GM21390 (cell line): ENCODE measurements at regions not wholly inside any gene's neighbourhood (a gene's known extent, or its start where the extent isn't known, plus 50 kb on each side); places are given as distances from the start of the nearest gene placed in this dataset.
"Not testable (repeated sequence)": the region's sequence is repeated elsewhere in the genome, so short reads cannot be mapped to it uniquely, and the experiment has no call there.

Experiments
- ATAC-seq: cut with Tn5 transposase; IDR thresholded peaks from one replicate; pipeline ENCODE4 v1.9.1; 2021; ENCODE audit not compliant: unreplicated experiment

GRCh38 chr9:72471096-72471495 is 50.3 kb upstream of the TMC1 start:
- no peak for ATAC-seq

GRCh38 chr9:72467766-72468738 is 53.4 kb upstream of the TMC1 start:
- ATAC-seq, result no peak

- ATAC-seq, result no peak
Observed at GRCh38 chr9:72465593-72465984, 55.8 kb upstream of the TMC1 start.

- peak; percentile 56 for ATAC-seq
Observed at GRCh38 chr9:72464857-72465592, 56.4 kb upstream of the TMC1 start.

DNA sequence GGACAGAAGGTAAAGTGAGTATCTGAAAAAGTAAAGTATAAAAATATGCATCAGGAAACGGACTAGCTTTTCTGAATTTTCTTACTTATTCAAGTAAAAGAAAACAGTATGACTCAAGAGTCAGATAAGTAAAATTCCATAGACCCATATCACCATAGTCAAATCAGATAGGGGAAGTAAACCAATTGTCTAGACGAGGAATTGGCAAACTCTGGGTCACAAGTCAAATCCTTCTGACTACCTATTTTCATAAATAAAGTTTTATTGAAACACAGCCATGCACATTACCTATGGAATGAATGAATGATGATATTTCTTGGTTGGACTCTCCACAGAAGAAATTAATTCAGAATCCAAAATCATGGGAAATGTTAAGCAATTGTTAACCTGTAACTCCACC is 59.1 kb upstream of the TMC1 start:
- ATAC-seq, result no peak

DNA sequence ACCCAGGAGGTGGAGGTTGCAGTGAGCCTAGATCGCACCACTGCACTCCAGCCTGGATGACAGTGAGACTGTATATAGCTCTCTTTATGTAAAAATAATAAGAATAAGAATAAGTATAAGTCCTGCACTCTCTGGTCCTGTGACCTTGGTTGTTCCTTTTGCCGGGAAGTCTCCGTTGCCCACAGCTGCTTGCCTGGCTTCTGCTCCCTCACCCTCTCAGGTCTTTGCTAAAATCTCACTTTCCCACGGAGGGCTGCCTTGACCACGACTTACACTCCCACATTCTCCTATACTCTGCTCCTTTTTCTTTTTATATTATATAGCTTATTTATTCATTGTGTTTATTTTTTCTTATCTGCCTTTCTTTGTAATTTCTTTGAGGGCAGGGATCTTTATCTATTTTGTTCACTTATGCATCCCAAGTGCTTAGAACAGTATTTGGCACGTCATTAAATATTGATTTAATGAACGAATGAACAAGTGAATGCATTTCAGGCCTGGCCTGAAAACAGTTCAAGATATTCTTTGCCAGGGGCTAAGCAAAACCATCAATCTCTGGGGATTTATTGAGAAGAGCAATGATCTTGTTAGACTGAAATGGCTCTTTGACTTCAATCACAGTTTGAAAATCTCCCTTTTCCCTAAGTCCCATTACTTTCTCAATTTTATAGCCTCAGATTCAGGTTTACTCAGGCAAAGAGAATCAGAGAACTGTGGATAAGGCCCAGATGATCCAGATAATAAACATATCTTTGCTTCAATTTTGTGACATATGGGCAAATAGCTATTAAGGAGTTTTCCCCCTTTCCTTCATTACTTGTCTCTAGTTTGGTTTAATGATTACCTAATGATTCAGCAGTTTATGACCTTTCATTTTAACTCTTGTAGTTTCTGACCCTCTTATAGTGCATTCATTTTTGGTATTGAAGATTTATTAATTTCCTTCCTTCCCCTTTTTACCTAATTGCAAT is 60.8 kb upstream of the TMC1 start:
- no peak for ATAC-seq

GRCh38 chr9:72459308-72459707 is 62.1 kb upstream of the TMC1 start:
- no peak for ATAC-seq

DNA sequence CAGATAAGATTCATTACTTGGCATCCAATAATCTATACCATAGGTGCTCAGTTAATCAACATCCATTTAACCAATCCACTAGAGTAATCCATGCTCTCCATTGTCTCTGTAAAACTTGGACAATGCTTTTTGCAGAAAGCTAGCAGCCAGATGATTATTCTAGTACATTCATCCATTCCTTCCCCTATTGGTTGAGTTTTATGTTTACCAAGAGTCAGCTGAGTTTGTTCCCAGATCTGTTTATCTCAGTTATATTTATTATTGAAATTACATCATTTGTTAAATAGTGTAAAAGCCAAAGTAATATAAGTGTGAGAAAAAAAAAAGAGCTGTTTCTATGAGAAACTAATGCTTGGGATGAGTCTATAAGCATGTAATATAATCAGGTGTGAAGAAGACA is 63.3 kb upstream of the TMC1 start:
- ATAC-seq, result no peak

GRCh38 chr9:72457366-72457765 is 64.0 kb upstream of the TMC1 start:
- ATAC-seq, result no peak

DNA sequence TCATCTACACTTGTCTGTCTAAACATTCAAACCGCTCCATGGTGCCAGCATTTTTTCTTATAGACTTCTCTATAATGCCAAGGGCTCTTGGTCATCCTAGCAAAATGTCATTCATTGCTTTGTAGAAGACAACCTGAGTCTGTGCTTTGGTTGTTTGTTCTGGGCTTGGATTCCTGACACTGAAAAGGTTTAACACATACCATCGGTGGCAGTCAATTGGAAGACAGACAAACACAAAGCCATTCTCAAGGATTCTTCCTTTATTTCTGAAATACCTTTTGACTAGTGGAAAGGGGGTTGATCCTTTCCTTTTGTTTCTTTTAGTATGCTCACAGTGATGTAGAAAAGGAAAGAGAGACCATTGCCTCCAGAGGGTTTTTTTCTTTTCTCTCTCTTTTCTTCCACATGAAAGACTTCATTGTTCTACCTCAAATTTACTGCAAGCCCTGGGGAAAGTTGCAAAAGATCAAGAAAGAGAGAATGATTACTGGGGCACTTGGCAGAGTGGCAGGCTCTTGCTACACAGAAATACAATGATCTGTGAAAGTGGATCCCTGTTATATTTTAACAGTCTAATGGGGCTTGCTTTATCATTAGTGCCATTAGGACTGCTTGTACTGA is 66.4 kb upstream of the TMC1 start:
- ATAC-seq, result no peak

GRCh38 chr9:72453797-72454196 is 67.6 kb upstream of the TMC1 start:
- no peak for ATAC-seq

- ATAC-seq, result not testable (repeated sequence)
Observed at GRCh38 chr9:72446241-72446640, 75.2 kb upstream of the TMC1 start.

DNA sequence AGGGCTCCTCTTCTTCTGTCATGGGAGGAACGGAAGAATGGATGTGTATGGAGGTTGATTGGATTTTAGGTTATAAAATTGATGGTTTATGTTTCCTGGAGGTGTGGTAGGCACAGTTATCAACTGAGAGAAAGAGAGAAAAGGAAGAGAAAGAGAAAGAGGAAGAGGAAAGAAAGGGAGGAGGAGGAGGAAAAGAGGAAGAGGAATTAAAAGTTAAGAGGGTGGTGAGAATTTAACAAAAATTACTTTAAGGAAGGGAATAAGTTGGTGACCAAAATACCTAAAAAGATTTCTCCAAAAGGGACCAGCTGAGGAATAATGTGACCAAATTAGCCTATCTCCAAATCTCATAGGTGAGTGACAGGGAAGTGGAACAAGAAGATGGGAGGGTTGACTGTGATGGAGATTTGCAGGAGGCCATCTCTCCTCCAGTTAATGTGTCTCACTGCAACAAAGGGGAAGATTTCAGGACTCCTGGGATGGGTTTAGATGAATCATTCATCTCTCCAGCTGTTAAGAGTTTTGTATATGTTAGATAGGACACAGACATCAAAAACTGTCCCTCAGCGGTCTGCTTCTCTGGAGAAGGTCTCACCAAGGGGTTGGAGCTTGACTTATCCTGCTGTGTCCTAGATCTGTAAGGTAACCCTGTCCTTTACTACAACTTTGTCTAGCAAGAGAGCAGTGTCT is 76.0 kb upstream of the TMC1 start:
- no peak for ATAC-seq

DNA sequence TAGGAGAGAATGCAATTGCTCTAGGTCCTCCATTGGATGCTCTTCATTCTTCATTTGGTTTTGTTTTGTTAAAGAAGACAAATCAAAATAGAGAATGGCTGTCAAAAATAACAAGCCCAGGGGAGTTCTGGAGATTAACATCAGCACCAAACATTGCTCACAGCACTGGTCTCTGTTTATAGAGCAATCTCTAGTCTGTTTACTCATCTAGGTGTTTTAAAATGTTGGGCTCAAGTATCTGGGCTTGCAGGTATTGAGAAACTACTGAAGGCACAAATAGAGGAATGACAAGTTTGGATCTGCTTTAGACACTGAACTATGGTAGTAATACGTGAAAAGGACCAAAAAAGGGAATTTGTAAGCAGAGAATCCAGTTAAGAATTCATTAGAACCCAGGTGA is 77.0 kb upstream of the TMC1 start:
- no peak for ATAC-seq

- peak; percentile 92 for ATAC-seq
Observed at GRCh38 chr9:72443855-72444254, 77.6 kb upstream of the TMC1 start.

DNA sequence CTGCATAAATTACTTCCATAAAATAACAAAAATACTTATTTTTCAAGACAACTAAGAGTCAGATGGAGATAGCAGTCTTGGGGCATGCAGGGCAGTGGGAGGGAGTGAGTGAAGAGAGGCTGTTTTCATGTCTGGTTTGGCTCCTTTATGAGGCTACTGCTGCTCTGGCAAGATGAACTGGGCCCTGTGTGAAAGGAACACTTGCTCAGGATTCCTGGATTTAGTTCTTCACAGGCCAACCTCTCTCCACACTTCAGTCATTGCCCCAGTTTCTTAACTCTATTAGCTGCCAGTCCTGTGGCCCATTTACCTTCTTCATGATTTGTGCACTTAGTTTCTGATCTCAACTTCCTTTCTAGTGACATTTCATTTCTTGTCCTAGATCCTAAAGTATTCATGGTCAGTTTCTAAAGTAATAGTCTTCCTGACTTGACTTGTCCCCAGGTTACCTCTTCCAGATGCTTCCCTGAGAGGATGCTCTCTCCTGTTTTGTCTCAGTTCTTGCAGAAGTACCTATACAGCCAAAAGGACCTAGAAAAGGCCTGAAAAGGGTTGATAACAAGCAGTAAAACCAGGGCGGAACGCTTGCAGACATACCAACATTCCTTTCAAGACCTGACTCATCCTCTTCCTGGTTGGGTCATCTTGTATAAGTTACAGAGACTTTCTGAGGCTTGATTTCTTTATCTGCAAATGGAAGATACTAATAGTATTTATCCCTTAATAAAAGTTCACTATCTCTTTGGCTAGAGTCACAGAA is 77.0 kb upstream of the ZFAND5 start:
- ATAC-seq, result no peak

DNA sequence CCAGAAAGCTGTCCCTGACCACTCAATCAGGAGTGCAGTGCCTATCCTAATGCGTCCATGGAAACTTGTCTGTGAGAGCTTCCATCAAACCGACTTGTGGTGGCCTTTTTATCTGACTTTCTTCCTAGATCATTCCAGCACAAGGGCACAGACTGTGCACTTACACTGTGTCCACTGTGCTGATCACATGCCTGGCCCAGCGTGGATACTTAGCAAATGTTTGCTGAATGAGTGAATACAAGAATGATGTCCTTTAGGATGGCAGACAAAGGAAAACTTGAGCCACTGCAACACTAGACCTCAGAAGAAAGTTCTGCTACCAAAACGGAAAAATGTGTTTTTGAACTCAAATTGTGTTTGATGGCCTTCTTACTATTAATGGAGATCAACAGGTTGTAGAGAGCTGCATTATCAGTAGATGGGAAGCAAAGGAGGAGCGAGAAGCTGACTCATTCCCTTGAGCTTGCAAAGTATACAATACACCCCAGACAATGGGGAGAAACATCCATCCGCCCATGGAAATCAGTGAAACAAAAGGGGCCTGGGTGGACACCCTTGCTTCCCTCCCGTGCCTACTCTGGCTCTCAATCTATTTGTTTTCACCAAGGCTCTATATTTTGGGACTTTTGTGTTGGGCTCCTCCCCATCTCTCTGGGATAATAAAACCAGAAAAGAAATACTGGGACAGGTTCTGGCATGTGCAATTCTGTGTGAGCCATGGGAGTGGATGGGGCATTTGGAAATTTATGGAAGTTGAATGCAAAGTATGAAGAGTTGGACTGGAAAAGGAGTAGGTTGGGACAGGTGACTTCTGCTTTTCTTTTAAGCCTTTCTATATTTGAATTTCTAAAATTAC is 76.2 kb upstream of the ZFAND5 start:
- no peak for ATAC-seq

GRCh38 chr9:72440378-72440777 is 75.4 kb upstream of the ZFAND5 start:
- ATAC-seq, result no peak
